Smooth muscle cell (in vitro differentiated cells): ENCODE measurements at regions not wholly inside any gene's neighbourhood (a gene's known extent, or its start where the extent isn't known, plus 50 kb on each side); places are given as distances from the start of the nearest gene placed in this dataset.

Source experiments
- DNase-seq: peaks from one replicate; lab custom pipeline; 2025; ENCODE audit not compliant: unreplicated experiment; lab: John Stamatoyannopoulos, UW
- H2AFZ ChIP-seq: fragments of 200-600 bp; sonication (generic); 2 replicates; pipeline ENCODE4 v1.6.0; 2016; ENCODE audit warnings: antibody characterized with exemption, low read depth, mild to moderate bottlenecking
- H3F3A ChIP-seq: fragments of 200-600 bp; sonication (generic); 2 replicates; pipeline ENCODE4 v1.6.0; 2017; ENCODE audit warnings: antibody characterized with exemption, low read depth
- H3K27ac ChIP-seq: fragments of 200-600 bp; sonication (generic); 2 replicates; pipeline ENCODE4 v1.5.1; 2016; ENCODE audit warnings: low read depth, mild to moderate bottlenecking
- H3K27me3 ChIP-seq: fragments of 200-600 bp; sonication (generic); 2 replicates; pipeline ENCODE4 v1.6.1; 2016; ENCODE audit warnings: low read depth, mild to moderate bottlenecking
- H3K36me3 ChIP-seq: fragments of 200-600 bp; sonication (generic); 2 replicates; pipeline ENCODE4 v1.5.1; 2016; ENCODE audit warnings: low read depth
- H3K4me1 ChIP-seq: fragments of 200-600 bp; sonication (generic); 2 replicates; pipeline ENCODE4 v1.5.1; 2016; ENCODE audit warnings: low read depth
- H3K4me2 ChIP-seq: fragments of 200-600 bp; sonication (generic); 2 replicates; pipeline ENCODE4 v1.6.0; 2016; ENCODE audit warnings: mild to moderate bottlenecking
- H3K4me3 ChIP-seq: fragments of 200-600 bp; sonication (generic); 2 replicates; pipeline ENCODE4 v1.5.1; 2016; ENCODE audit warnings: mild to moderate bottlenecking
- H3K79me2 ChIP-seq: fragments of 200-600 bp; sonication (generic); 2 replicates; pipeline ENCODE4 v1.6.0; 2016; ENCODE audit warnings: low read depth, mild to moderate bottlenecking
- H3K9ac ChIP-seq: fragments of 200-600 bp; sonication (generic); 2 replicates; pipeline ENCODE4 v1.6.0; 2016; ENCODE audit warnings: low read depth
- H3K9me3 ChIP-seq: fragments of 200-600 bp; sonication (generic); replicated peaks from 2 replicates; pipeline ENCODE4 v1.5.1; 2016; ENCODE audit warnings: low read depth
- H4K20me1 ChIP-seq: fragments of 200-600 bp; sonication (generic); 2 replicates; pipeline ENCODE4 v1.6.0; 2016; ENCODE audit warnings: low read depth
- CTCF ChIP-seq: fragments of 200-600 bp; sonication (generic); IDR thresholded peaks from 2 replicates; pipeline ENCODE4 v1.5.1; 2017; ENCODE audit warnings: borderline replicate concordance, mild to moderate bottlenecking, antibody characterized with exemption; ENCODE audit not compliant: insufficient read depth, poor library complexity, severe bottlenecking
- WGBS: methylation state at CpG from one replicate; pipeline ENCODE4 v1.1.7; 2016; ENCODE audit warnings: low lambda C conversion rate; 5-methylcytosine and 5-hydroxymethylcytosine counted together

- Histone ChIP-seq H3K27me3 (peaks cover 5% of the 10 kb centered on the region), H2AFZ (no peak overlapping the region), H3K79me2 (no peaks in the 10 kb centered on the region), H3K4me2 (no peak overlapping the region), H3K9me3 (no peaks in the 10 kb centered on the region), H3K4me3 (no peak overlapping the region), H3K9ac (no peak overlapping the region), H4K20me1 (no peaks in the 10 kb centered on the region), H3K36me3 (no peaks in the 10 kb centered on the region), H3K27ac (no peak overlapping the region), H3F3A (no peaks in the 10 kb centered on the region), H3K4me1 (peaks cover 2% of the 10 kb centered on the region)
- no peak for DNase-seq
- no peak for TF ChIP-seq CTCF
- WGBS, result 94% methylated on average over 8 of the region's 8 CpGs
Observed at GRCh38 chr15:93491291-93491690, 402.3 kb upstream of the RGMA start.

GRCh38 chr15:93488296-93488713 is 399.3 kb upstream of the RGMA start:
- DNase-seq, result no peak
- no peaks in the 10 kb centered on the region for H3K4me1 ChIP-seq
- H3K4me3 ChIP-seq, result no peak overlapping the region
- H3F3A ChIP-seq, result no peaks in the 10 kb centered on the region
- WGBS, result 90% methylated on average over 5 of the region's 5 CpGs
- H4K20me1 ChIP-seq, result no peaks in the 10 kb centered on the region
- H3K79me2 ChIP-seq, result no peaks in the 10 kb centered on the region
- H3K36me3 ChIP-seq, result no peaks in the 10 kb centered on the region
- H3K9ac ChIP-seq, result no peak overlapping the region
- no peak overlapping the region for H3K27ac ChIP-seq
- no peak for TF ChIP-seq CTCF
- no peaks in the 10 kb centered on the region for H3K9me3 ChIP-seq
- no peak overlapping the region for H3K4me2 ChIP-seq
- H2AFZ ChIP-seq, result no peak overlapping the region
- H3K27me3 ChIP-seq, result peaks cover 16% of the 10 kb centered on the region

- no peak for DNase-seq
Observed at GRCh38 chr15:93486407-93487117, 397.6 kb upstream of the RGMA start.

More at GRCh38 chr15:93486407-93487117, 397.6 kb upstream of the RGMA start:
- no peak overlapping the region for H3K4me2 ChIP-seq
- no peaks in the 10 kb centered on the region for H3K36me3 ChIP-seq
- no peaks in the 10 kb centered on the region for H4K20me1 ChIP-seq
- H3F3A ChIP-seq, result no peaks in the 10 kb centered on the region
- no peak overlapping the region for H3K27ac ChIP-seq
- no peak for TF ChIP-seq CTCF
- H3K4me3 ChIP-seq, result no peak overlapping the region
- peaks cover 16% of the 10 kb centered on the region for H3K27me3 ChIP-seq
- H3K79me2 ChIP-seq, result no peaks in the 10 kb centered on the region
- H3K9me3 ChIP-seq, result no peaks in the 10 kb centered on the region
- WGBS, result 92% methylated on average over 13 of the region's 13 CpGs
- no peaks in the 10 kb centered on the region for H3K4me1 ChIP-seq
- H2AFZ ChIP-seq, result no peak overlapping the region
- no peak overlapping the region for H3K9ac ChIP-seq
